ENCODE measurements at regions not wholly inside any gene's neighbourhood (a gene's known extent, or its start where the extent isn't known, plus 50 kb on each side); places are given as distances from the start of the nearest gene placed in this dataset.

DNA sequence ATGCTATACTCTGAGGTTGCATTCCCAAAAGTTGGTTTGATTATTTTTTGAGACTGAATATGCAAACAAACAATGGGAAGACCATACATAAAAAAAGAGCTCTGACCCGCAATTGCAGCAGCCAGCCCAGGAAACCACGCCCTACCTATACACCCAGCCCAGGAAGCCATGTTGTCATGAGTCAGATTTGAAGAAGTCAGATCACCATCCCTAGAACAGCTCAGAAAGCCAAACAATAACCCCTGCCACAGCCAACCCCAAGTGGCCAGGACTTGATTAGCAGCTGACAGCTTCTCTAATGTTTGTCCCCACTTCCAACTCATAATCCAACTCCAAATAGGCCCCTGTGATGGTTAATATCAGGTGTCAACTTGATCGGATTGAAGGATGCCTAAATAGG, 621.9 kb downstream of the NPHP4 start:
- 57 to 70% methylated on average over 3 of the region's 3 CpGs for WGBS, 2 donors
- H3K27me3 ChIP-seq = no peaks in the 10 kb centered on the region

DNA sequence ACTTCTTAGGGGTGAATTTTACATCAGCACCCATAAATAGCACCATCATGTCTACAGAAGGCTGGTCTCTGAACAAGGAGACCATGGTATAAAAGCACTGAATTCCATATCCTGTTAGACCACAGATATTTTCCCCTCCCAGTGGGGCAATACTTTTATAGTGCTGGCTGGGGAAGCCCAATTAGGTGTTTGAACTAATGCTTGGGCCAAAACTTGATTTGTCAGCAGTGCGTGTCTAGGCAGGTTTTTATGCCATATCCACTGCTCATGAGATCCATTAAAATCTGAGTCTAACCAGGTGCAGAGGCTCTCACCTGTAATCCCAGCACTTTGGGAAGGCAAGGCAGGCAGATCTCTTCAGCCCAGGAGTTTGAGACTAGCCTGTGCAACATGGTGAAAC, 623.0 kb downstream of the NPHP4 start:
- H3K4me3 ChIP-seq = no peak overlapping the region
- WGBS, 2 donors = 67 to 83% methylated on average over 1 of the region's 1 CpG
- no peaks in the 10 kb centered on the region for H3K4me1 ChIP-seq
- DNase-seq = no peak
- no peak overlapping the region for H3K27ac ChIP-seq
- ATAC-seq = no peak
- no peaks in the 10 kb centered on the region for H3K36me3 ChIP-seq (replicated peaks in 1 of 2; ENCODE audit: insufficient read depth in 1 of 2, low read depth in 2 of 2)
- intact Hi-C loops (cut with DNase I) = no loop called here
- no peaks in the 10 kb centered on the region for H3K9me3 ChIP-seq
- H3K27me3 ChIP-seq = no peaks in the 10 kb centered on the region
- TF ChIP-seq, protein P1, sequence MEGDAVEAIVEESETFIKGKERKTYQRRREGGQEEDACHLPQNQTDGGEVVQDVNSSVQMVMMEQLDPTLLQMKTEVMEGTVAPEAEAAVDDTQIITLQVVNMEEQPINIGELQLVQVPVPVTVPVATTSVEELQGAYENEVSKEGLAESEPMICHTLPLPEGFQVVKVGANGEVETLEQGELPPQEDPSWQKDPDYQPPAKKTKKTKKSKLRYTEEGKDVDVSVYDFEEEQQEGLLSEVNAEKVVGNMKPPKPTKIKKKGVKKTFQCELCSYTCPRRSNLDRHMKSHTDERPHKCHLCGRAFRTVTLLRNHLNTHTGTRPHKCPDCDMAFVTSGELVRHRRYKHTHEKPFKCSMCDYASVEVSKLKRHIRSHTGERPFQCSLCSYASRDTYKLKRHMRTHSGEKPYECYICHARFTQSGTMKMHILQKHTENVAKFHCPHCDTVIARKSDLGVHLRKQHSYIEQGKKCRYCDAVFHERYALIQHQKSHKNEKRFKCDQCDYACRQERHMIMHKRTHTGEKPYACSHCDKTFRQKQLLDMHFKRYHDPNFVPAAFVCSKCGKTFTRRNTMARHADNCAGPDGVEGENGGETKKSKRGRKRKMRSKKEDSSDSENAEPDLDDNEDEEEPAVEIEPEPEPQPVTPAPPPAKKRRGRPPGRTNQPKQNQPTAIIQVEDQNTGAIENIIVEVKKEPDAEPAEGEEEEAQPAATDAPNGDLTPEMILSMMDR (IDR thresholded peaks at IDR 0.05) = no peak
- no peak for TF ChIP-seq POLR2A (IDR thresholded peaks at IDR 0.05)

More for the DNA sequence above, 621.9 kb downstream of the NPHP4 start:
- DNase-seq = no peak
- H3K27ac ChIP-seq = no peak overlapping the region
- no peaks in the 10 kb centered on the region for H3K36me3 ChIP-seq (replicated peaks in 1 of 2; ENCODE audit: insufficient read depth in 1 of 2, low read depth in 2 of 2)
- TF ChIP-seq POLR2A (IDR thresholded peaks at IDR 0.05) = no peak
- TF ChIP-seq, protein P1 (IDR thresholded peaks at IDR 0.05) = no peak
- no peak for ATAC-seq
- intact Hi-C loops (cut with DNase I) = no loop called here
- no peak overlapping the region for H3K4me3 ChIP-seq
- no peaks in the 10 kb centered on the region for H3K9me3 ChIP-seq
- H3K4me1 ChIP-seq = no peaks in the 10 kb centered on the region

DNA sequence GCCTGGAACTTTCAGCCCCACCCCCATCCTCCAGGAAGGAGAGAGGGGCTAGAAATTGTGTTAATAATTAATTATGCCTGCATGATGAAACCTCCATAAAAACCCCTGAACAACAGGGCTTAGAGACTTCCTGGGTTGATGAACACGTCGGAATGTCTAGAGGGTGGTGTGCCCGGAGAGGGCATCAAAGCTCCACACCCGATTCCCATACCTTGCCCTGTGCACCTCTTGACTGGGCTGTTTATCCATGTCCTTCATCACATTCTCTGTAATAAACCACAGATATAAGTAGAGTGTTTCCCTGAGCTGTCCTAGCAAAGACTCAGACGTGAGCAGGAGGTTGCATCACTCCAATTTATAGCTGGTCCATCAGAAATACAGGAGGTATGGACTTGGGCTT, 624.0 kb downstream of the NPHP4 start:
- 34 to 38% methylated on average over 5 of the region's 5 CpGs for WGBS, 2 donors
- no peak for ATAC-seq

DNA sequence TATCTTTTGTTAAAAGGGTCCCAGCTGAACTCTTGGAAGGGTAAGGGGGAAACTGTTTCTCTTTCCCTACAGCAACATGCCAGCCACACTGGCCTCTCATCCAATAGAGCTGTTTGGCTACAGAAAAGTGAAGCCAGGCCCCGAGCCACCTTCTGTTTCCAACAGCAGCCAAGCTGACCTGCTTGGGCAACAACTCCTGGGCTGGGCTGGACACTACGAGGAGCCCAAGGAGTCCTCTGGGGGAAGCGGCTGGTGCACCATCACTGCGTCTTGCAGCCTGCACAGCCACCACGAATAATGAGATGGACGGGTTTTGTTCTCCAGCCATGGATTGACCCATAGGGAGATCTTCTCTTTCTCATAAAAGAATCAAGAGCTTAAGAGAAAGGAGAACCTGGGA, 624.9 kb downstream of the NPHP4 start:
- ATAC-seq (no peak), DNase-seq (no peak)
- Histone ChIP-seq H3K9me3 (no peaks in the 10 kb centered on the region), H3K36me3 (replicated peaks in 1 of 2; ENCODE audit: insufficient read depth in 1 of 2, low read depth in 2 of 2) (no peaks in the 10 kb centered on the region), H3K4me1 (no peaks in the 10 kb centered on the region), H3K27me3 (no peaks in the 10 kb centered on the region), H3K4me3 (no peak overlapping the region), H3K27ac (no peak overlapping the region)
- intact Hi-C loops (cut with DNase I) = no loop called here
- WGBS, 2 donors = 64 to 67% methylated on average over 6 of the region's 6 CpGs
- no peak for TF ChIP-seq POLR2A (IDR thresholded peaks at IDR 0.05)

More for the DNA sequence above, 624.0 kb downstream of the NPHP4 start:
- no peaks in the 10 kb centered on the region for H3K4me1 ChIP-seq
- no peak overlapping the region for H3K4me3 ChIP-seq
- no peak for TF ChIP-seq POLR2A (IDR thresholded peaks at IDR 0.05)
- TF ChIP-seq, protein P1 (IDR thresholded peaks at IDR 0.05) = no peak
- no peak for DNase-seq
- H3K36me3 ChIP-seq (replicated peaks in 1 of 2; ENCODE audit: insufficient read depth in 1 of 2, low read depth in 2 of 2) = no peaks in the 10 kb centered on the region
- H3K27me3 ChIP-seq = no peaks in the 10 kb centered on the region
- intact Hi-C loops (cut with DNase I) = no loop called here
- H3K9me3 ChIP-seq = no peaks in the 10 kb centered on the region
- no peak overlapping the region for H3K27ac ChIP-seq

DNA sequence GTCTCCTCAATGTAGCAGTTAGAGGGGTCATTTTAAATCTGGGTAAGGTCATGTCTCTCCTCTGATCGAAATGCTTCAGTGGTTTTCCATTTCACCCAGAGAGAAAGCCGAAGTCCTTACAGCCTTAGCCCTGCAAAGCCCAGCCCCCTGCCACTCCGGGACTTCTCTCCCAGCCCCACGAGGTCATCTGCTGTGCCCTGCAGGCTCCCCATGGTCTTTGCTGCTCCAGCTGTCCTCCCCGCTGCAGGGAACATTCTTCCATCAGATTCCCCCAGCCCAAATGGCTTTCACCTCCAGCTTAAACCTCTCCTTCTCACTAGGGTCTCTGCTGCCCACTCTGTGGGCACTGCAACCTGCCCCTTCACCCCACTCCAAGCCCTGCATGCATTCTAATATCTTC, 626.5 kb downstream of the NPHP4 start:
- Histone ChIP-seq H3K27ac (no peak overlapping the region), H3K36me3 (replicated peaks in 1 of 2; ENCODE audit: insufficient read depth in 1 of 2, low read depth in 2 of 2) (no peaks in the 10 kb centered on the region), H3K9me3 (no peaks in the 10 kb centered on the region), H3K4me3 (no peak overlapping the region), H3K4me1 (no peaks in the 10 kb centered on the region), H3K27me3 (no peaks in the 10 kb centered on the region)
- 64 to 75% methylated on average over 5 of the region's 5 CpGs for WGBS, 2 donors
- intact Hi-C loops (cut with DNase I) = no loop called here
- ATAC-seq = no peak
- TF ChIP-seq, protein P1 (IDR thresholded peaks at IDR 0.05) = no peak
- no peak for TF ChIP-seq POLR2A (IDR thresholded peaks at IDR 0.05)
- no peak for DNase-seq

All from body of pancreas (tissue), 4 donors.